ENCODE measurements at regions not wholly inside any gene's neighbourhood (a gene's known extent, or its start where the extent isn't known, plus 50 kb on each side); places are given as distances from the start of the nearest gene placed in this dataset.

- in situ Hi-C loops (cut with MboI; ENCODE audit: low pct_unique_long_range_greater_than_20kb, low sequenced_read_pairs, unreplicated experiment), result no loop called here
- DNase-seq (ENCODE audit: low spot score), result no peak
- TF ChIP-seq, protein P1, sequence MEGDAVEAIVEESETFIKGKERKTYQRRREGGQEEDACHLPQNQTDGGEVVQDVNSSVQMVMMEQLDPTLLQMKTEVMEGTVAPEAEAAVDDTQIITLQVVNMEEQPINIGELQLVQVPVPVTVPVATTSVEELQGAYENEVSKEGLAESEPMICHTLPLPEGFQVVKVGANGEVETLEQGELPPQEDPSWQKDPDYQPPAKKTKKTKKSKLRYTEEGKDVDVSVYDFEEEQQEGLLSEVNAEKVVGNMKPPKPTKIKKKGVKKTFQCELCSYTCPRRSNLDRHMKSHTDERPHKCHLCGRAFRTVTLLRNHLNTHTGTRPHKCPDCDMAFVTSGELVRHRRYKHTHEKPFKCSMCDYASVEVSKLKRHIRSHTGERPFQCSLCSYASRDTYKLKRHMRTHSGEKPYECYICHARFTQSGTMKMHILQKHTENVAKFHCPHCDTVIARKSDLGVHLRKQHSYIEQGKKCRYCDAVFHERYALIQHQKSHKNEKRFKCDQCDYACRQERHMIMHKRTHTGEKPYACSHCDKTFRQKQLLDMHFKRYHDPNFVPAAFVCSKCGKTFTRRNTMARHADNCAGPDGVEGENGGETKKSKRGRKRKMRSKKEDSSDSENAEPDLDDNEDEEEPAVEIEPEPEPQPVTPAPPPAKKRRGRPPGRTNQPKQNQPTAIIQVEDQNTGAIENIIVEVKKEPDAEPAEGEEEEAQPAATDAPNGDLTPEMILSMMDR (IDR thresholded peaks at IDR 0.05; ENCODE audit: extremely low read depth, insufficient read depth, missing control alignments), result no peak
Observed at GRCh38 chrX:4932790-4933189, 1219.3 kb upstream of the PRKX start.

DNA sequence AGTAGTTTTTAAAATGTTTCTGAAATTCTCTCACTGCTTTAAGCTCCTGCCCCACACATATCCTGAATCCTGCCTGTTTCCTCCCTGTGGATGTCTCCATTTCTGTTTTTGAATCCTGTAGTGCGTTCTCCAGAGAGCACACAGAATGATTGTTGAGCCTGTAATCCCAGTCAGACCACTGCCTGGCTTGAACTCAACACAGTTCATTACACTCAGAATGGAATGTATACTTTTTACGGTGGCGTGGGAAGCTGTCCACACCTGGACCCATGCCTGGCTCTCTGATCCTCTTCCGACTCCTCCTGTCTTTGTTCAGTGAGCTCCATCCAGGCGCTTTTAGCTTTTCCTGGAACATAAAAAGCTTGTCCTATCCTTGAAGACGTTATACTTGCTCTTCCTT, 1217.0 kb upstream of the PRKX start:
- no peak for DNase-seq (ENCODE audit: low spot score)
- in situ Hi-C loops (cut with MboI; ENCODE audit: low pct_unique_long_range_greater_than_20kb, low sequenced_read_pairs, unreplicated experiment), result no loop called here
- TF ChIP-seq, protein P1 (IDR thresholded peaks at IDR 0.05; ENCODE audit: extremely low read depth, insufficient read depth, missing control alignments), result no peak

DNA sequence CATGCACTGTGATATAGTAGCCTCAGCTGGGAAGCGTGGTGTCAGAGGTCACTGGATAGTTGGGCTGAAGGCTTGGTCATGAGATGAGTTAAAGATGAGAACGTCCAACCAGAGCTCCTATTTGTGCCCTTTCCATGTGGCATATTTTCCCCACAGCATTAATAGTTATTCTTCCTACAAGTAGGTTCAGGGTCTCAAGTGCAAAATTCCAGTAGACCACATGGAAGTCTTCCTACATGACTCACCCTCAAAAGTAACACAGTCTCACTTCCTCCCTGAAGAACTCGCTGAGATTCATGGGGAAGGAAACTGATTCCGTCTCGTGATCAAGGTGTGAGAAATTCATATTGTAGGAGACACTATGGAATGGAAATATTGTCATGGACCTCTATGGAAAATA, 1212.5 kb upstream of the PRKX start:
- no peak for DNase-seq (ENCODE audit: low spot score)
- TF ChIP-seq, protein P1 (IDR thresholded peaks at IDR 0.05; ENCODE audit: extremely low read depth, insufficient read depth, missing control alignments), result no peak
- in situ Hi-C loops (cut with MboI; ENCODE audit: low pct_unique_long_range_greater_than_20kb, low sequenced_read_pairs, unreplicated experiment), result no loop called here

DNA sequence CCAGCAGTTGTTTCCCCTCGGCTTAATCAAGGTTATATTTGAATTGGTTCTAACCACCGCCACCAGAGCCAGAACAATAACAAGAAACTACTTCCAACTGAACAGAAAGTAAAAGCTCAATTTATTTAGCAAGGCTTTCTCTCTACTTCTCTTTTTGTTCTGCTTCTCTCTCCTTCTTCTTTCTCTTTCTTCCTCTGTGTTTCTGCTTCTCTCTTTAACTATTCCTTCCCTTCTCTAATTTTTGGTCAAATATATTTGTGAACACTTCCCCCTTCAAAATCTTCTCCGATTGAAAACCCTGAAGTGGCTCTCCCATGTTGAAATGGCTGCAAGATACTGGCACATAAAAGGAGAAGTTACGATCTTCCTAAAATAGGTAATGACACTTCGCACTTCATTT, 1195.9 kb upstream of the PRKX start:
- in situ Hi-C loops (cut with MboI; ENCODE audit: low pct_unique_long_range_greater_than_20kb, low sequenced_read_pairs, unreplicated experiment), result no loop called here
- TF ChIP-seq, protein P1 (IDR thresholded peaks at IDR 0.05; ENCODE audit: extremely low read depth, insufficient read depth, missing control alignments), result no peak
- DNase-seq (ENCODE audit: low spot score), result no peak

DNA sequence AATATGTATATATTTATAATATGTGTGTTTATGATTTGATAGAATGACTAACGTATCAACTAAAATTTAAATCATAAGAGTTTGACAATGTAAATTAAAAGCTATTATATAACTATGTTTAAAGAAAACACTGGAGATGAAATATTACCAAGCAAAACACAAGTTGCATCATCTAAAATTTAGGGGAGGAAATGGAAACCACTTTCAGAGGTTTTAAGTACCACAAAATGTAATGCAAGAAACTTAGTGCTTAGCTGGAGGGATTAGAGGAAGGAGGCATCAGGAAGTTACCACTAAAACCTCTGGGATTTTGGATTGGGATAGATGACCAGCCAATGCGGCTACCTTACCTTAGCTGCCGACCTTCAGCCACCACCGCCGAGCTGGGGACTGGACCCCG, 1192.1 kb upstream of the PRKX start:
- TF ChIP-seq, protein P1 (IDR thresholded peaks at IDR 0.05; ENCODE audit: extremely low read depth, insufficient read depth, missing control alignments), result no peak
- in situ Hi-C loops (cut with MboI; ENCODE audit: low pct_unique_long_range_greater_than_20kb, low sequenced_read_pairs, unreplicated experiment), result no loop called here
- DNase-seq (ENCODE audit: low spot score), result no peak

GRCh38 chrX:4881277-4881676, 1167.8 kb upstream of the PRKX start:
- in situ Hi-C loops (cut with MboI; ENCODE audit: low pct_unique_long_range_greater_than_20kb, low sequenced_read_pairs, unreplicated experiment), result no loop called here
- TF ChIP-seq, protein P1 (IDR thresholded peaks at IDR 0.05; ENCODE audit: extremely low read depth, insufficient read depth, missing control alignments), result no peak
- DNase-seq (ENCODE audit: low spot score), result no peak

GRCh38 chrX:4878640-4879039, 1165.2 kb upstream of the PRKX start:
- in situ Hi-C loops (cut with MboI; ENCODE audit: low pct_unique_long_range_greater_than_20kb, low sequenced_read_pairs, unreplicated experiment), result no loop called here
- TF ChIP-seq, protein P1 (IDR thresholded peaks at IDR 0.05; ENCODE audit: extremely low read depth, insufficient read depth, missing control alignments), result no peak
- DNase-seq (ENCODE audit: low spot score), result no peak
